ENCODE measurements at regions not wholly inside any gene's neighbourhood (a gene's known extent, or its start where the extent isn't known, plus 50 kb on each side); places are given as distances from the start of the nearest gene placed in this dataset.
"Not testable (repeated sequence)": the region's sequence is repeated elsewhere in the genome, so short reads cannot be mapped to it uniquely, and the experiment has no call there.

GRCh38 chr6:92109956-92110355, 1309.4 kb downstream of the EPHA7 start:
- no peak for DNase-seq
- in situ Hi-C loops (cut with HindIII; ENCODE audit: low pct_ligation_motif_present, low sequenced_read_pairs), result no loop called here

GRCh38 chr6:92109256-92109655, 1310.1 kb downstream of the EPHA7 start:
- Histone ChIP-seq H3K36me3 (replicated peaks) (no peaks in the 10 kb centered on the region), H3K27ac (no peak overlapping the region), H3K27me3 (replicated peaks) (no peaks in the 10 kb centered on the region), H3K4me3 (ENCODE audit: low read depth, low read length) (no peak overlapping the region)
- no peak for DNase-seq
- no peak for TF ChIP-seq CTCF (IDR thresholded peaks at IDR 0.05; ENCODE audit: low read depth, low read length, missing control alignments)
- in situ Hi-C loops (cut with HindIII; ENCODE audit: low pct_ligation_motif_present, low sequenced_read_pairs), result no loop called here

More at GRCh38 chr6:92109956-92110355, 1309.4 kb downstream of the EPHA7 start:
- Histone ChIP-seq H3K27me3 (replicated peaks) (no peaks in the 10 kb centered on the region), H3K4me3 (ENCODE audit: low read depth, low read length) (no peak overlapping the region), H3K36me3 (replicated peaks) (no peaks in the 10 kb centered on the region), H3K27ac (no peak overlapping the region)
- TF ChIP-seq CTCF (IDR thresholded peaks at IDR 0.05; ENCODE audit: low read depth, low read length, missing control alignments), result no peak

- in situ Hi-C loops (cut with HindIII; ENCODE audit: low pct_ligation_motif_present, low sequenced_read_pairs), result no loop called here
- TF ChIP-seq CTCF (IDR thresholded peaks at IDR 0.05; ENCODE audit: low read depth, low read length, missing control alignments), result no peak
- no peak for DNase-seq
- Histone ChIP-seq H3K27me3 (replicated peaks) (no peaks in the 10 kb centered on the region), H3K27ac (no peak overlapping the region), H3K4me3 (ENCODE audit: low read depth, low read length) (no peak overlapping the region), H3K36me3 (replicated peaks) (no peaks in the 10 kb centered on the region)
Measured at GRCh38 chr6:92086750-92087149, 1332.6 kb downstream of the EPHA7 start.

GRCh38 chr6:92083914-92084313, 1335.4 kb downstream of the EPHA7 start:
- H3K27ac ChIP-seq; H3K4me3 ChIP-seq (ENCODE audit: low read depth, low read length); DNase-seq; H3K36me3 ChIP-seq (replicated peaks); in situ Hi-C loops (cut with HindIII; ENCODE audit: low pct_ligation_motif_present, low sequenced_read_pairs); H3K27me3 ChIP-seq (replicated peaks): not testable (repeated sequence)

GRCh38 chr6:92072387-92072786, 1347.0 kb downstream of the EPHA7 start:
- no peak overlapping the region for H3K4me3 ChIP-seq (ENCODE audit: low read depth, low read length)
- no peak for TF ChIP-seq CTCF (IDR thresholded peaks at IDR 0.05; ENCODE audit: low read depth, low read length, missing control alignments)
- H3K27ac ChIP-seq, result no peak overlapping the region
- H3K27me3 ChIP-seq (replicated peaks), result no peaks in the 10 kb centered on the region
- in situ Hi-C loops (cut with HindIII; ENCODE audit: low pct_ligation_motif_present, low sequenced_read_pairs), result no loop called here
- no peaks in the 10 kb centered on the region for H3K36me3 ChIP-seq (replicated peaks)
- DNase-seq, result no peak

GRCh38 chr6:92069781-92070180, 1349.6 kb downstream of the EPHA7 start:
- in situ Hi-C loops (cut with HindIII; ENCODE audit: low pct_ligation_motif_present, low sequenced_read_pairs), result no loop called here
- Histone ChIP-seq H3K4me3 (ENCODE audit: low read depth, low read length) (no peak overlapping the region), H3K27me3 (replicated peaks) (no peaks in the 10 kb centered on the region), H3K27ac (no peak overlapping the region), H3K36me3 (replicated peaks) (no peaks in the 10 kb centered on the region)
- no peak for DNase-seq
- TF ChIP-seq CTCF (IDR thresholded peaks at IDR 0.05; ENCODE audit: low read depth, low read length, missing control alignments), result no peak

All from brain microvascular endothelial cell (primary cell).